TTC549 (cell line): ENCODE measurements at regions not wholly inside any gene's neighbourhood (a gene's known extent, or its start where the extent isn't known, plus 50 kb on each side); places are given as distances from the start of the nearest gene placed in this dataset.
"Not testable (repeated sequence)": the region's sequence is repeated elsewhere in the genome, so short reads cannot be mapped to it uniquely, and the experiment has no call there.

Experiments
- FAIRE-seq: peaks from 2 replicates; lab custom pipeline; 2012; peaks lifted over from hg19 to GRCh38; lab: Jason Lieb, UNC

- FAIRE-seq = no peak
Measured at GRCh38 chr4:20122198-20122988, 129.3 kb upstream of the SLIT2 start.

GRCh38 chr4:20119141-20119540, 132.6 kb upstream of the SLIT2 start:
- FAIRE-seq = no peak

- no peak for FAIRE-seq
Measured at GRCh38 chr4:20109391-20109790, 142.3 kb upstream of the SLIT2 start.

- no peak for FAIRE-seq
Measured at GRCh38 chr4:20106921-20107320, 144.8 kb upstream of the SLIT2 start.

- no peak for FAIRE-seq
Measured at GRCh38 chr4:20101831-20102230, 149.9 kb upstream of the SLIT2 start.

- FAIRE-seq = no peak
Measured at GRCh38 chr4:20096911-20097310, 154.8 kb upstream of the SLIT2 start.

- no peak for FAIRE-seq
Measured at GRCh38 chr4:20095805-20096541, 155.7 kb upstream of the SLIT2 start.

- FAIRE-seq = no peak
Measured at GRCh38 chr4:20091781-20092180, 159.9 kb upstream of the SLIT2 start.

GRCh38 chr4:20087522-20087911, 164.2 kb upstream of the SLIT2 start:
- FAIRE-seq = no peak

- no peak for FAIRE-seq
Measured at GRCh38 chr4:20086799-20087521, 164.7 kb upstream of the SLIT2 start.

GRCh38 chr4:20086067-20086798, 165.5 kb upstream of the SLIT2 start:
- no peak for FAIRE-seq

GRCh38 chr4:20085653-20086052, 166.1 kb upstream of the SLIT2 start:
- FAIRE-seq = no peak

- no peak for FAIRE-seq
Measured at GRCh38 chr4:20085156-20085555, 166.5 kb upstream of the SLIT2 start.

- no peak for FAIRE-seq
Measured at GRCh38 chr4:20084488-20084887, 167.2 kb upstream of the SLIT2 start.

- FAIRE-seq = no peak
Measured at GRCh38 chr4:20078644-20079043, 173.1 kb upstream of the SLIT2 start.

- FAIRE-seq = no peak
Measured at GRCh38 chr4:20075248-20075871, 176.3 kb upstream of the SLIT2 start.

GRCh38 chr4:20074450-20074849, 177.3 kb upstream of the SLIT2 start:
- no peak for FAIRE-seq

GRCh38 chr4:20065952-20066351, 185.8 kb upstream of the SLIT2 start:
- no peak for FAIRE-seq

- FAIRE-seq = not testable (repeated sequence)
Measured at GRCh38 chr4:20062857-20063256, 188.8 kb upstream of the SLIT2 start.

GRCh38 chr4:20062054-20062453, 189.7 kb upstream of the SLIT2 start:
- FAIRE-seq = no peak

- FAIRE-seq = no peak
Measured at GRCh38 chr4:20050768-20051167, 200.9 kb upstream of the SLIT2 start.

GRCh38 chr4:20049889-20050288, 201.8 kb upstream of the SLIT2 start:
- FAIRE-seq = no peak
